Liver (tissue), 8 donors: ENCODE measurements at regions not wholly inside any gene's neighbourhood (a gene's known extent, or its start where the extent isn't known, plus 50 kb on each side); places are given as distances from the start of the nearest gene placed in this dataset.

Experiments used
- DNase-seq: peaks from one replicate; pipeline ENCODE4 v3.0.0-alpha.2; 2017; ENCODE audit warnings: low spot score
- H3K27ac ChIP-seq, 2 donors: one replicate each; pipeline ENCODE4 v1.7.0; 2013; ENCODE audit warnings: inconsistent platforms in 2 of 2, low read length in 2 of 2, control low read depth in 1 of 2, low read depth in 1 of 2, mild to moderate bottlenecking in 1 of 2
- H3K27me3 ChIP-seq, 4 donors: one replicate each; pipeline versions ENCODE4 v1.6.1 to v1.7.0; 2013; ENCODE audit warnings: low read length in 3 of 4, inconsistent platforms in 1 of 4, mild to moderate bottlenecking in 1 of 4, moderate library complexity in 1 of 4; ENCODE audit not compliant: control insufficient read depth in 4 of 4, insufficient read depth in 4 of 4
- H3K36me3 ChIP-seq, 4 donors: one replicate each; pipeline versions ENCODE4 v1.6.1 to v1.7.0; 2013; ENCODE audit warnings: low read length in 3 of 4, mild to moderate bottlenecking in 3 of 4, low read depth in 1 of 4, moderate library complexity in 1 of 4; ENCODE audit not compliant: control insufficient read depth in 4 of 4, insufficient read depth in 3 of 4
- H3K4me1 ChIP-seq, 4 donors: one replicate each; pipeline versions ENCODE4 v1.6.1 to v1.7.0; 2013; ENCODE audit warnings: low read length in 3 of 4, mild to moderate bottlenecking in 3 of 4, moderate library complexity in 1 of 4; ENCODE audit not compliant: control insufficient read depth in 4 of 4, insufficient read depth in 4 of 4
- H3K4me3 ChIP-seq, 3 donors: one replicate each; pipeline versions ENCODE4 v1.6.1 to v1.7.0; 2013; ENCODE audit warnings: low read length in 3 of 3, control low read depth in 1 of 3, low read depth in 1 of 3, mild to moderate bottlenecking in 1 of 3
- H3K9ac ChIP-seq, 2 donors: one replicate each; pipeline ENCODE4 v1.7.0; 2013; ENCODE audit warnings: low read length in 2 of 2, mild to moderate bottlenecking in 2 of 2, moderate library complexity in 2 of 2, control low read depth in 1 of 2, low read depth in 1 of 2
- H3K9me3 ChIP-seq, 4 donors: one replicate each; pipeline versions ENCODE4 v1.6.1 to v1.7.0; 2013; ENCODE audit warnings: low read length in 3 of 4; ENCODE audit not compliant: control insufficient read depth in 4 of 4
- EGR1 ChIP-seq, 2 donors: IDR thresholded peaks; 2 replicates each; pipeline ENCODE4 v1.6.1; 2016 to 2018; ENCODE audit warnings: antibody characterized with exemption in 2 of 2, low read depth in 2 of 2
- HNF4A ChIP-seq, 2 donors: conservative IDR thresholded peaks; 2 replicates each; pipeline ENCODE4 v1.6.1; 2016; ENCODE audit warnings: antibody characterized with exemption in 2 of 2, mild to moderate bottlenecking in 2 of 2
- JUND ChIP-seq, 2 donors: IDR thresholded peaks; 2 replicates each; pipeline ENCODE4 v1.6.1; 2016; ENCODE audit warnings: antibody characterized with exemption in 2 of 2
- RAD21 ChIP-seq, 2 donors: IDR thresholded peaks; 2 replicates each; pipeline ENCODE4 v1.6.1; 2016; ENCODE audit warnings: antibody characterized with exemption in 2 of 2, mild to moderate bottlenecking in 2 of 2
- RXRA ChIP-seq, 2 donors: IDR thresholded peaks; 2 replicates each; pipeline ENCODE4 v1.6.1; 2017 to 2018; ENCODE audit warnings: antibody characterized with exemption in 2 of 2, mild to moderate bottlenecking in 1 of 2
- TAF1 ChIP-seq: conservative IDR thresholded peaks from 2 replicates; pipeline ENCODE4 v1.6.1; 2016; ENCODE audit warnings: antibody characterized with exemption, mild to moderate bottlenecking
- YY1 ChIP-seq: IDR thresholded peaks from 2 replicates; pipeline ENCODE4 v1.6.1; 2016; ENCODE audit warnings: antibody characterized with exemption, mild to moderate bottlenecking
- WGBS: extraction: QIAGEN DNeasy Blood & Tissue Kit; methylation state at CpG from one replicate; pipeline ENCODE4 v1.1.7; 2013; 5-methylcytosine and 5-hydroxymethylcytosine counted together
- TF ChIP-seq, protein P1 (sequence below): IDR thresholded peaks from 2 replicates; pipeline ENCODE4 v1.6.1; 2016; ENCODE audit warnings: antibody characterized with exemption
- TF ChIP-seq, protein P2 (sequence below): IDR thresholded peaks from 2 replicates; pipeline ENCODE4 v1.6.1; 2016; ENCODE audit warnings: antibody characterized with exemption, mild to moderate bottlenecking
- TF ChIP-seq, protein P3 (sequence below): fragments of 150-350 bp; IDR thresholded peaks from 2 replicates; pipeline ENCODE4 v1.5.1; 2017; ENCODE audit warnings: improper control_type of control experiment, low read depth, low read length; ENCODE audit not compliant: missing input control
- donor health status: healthy.
- donor health status: healthy.
- donor health status: healthy.
- donor health status: healthy.
- donor health status: healthy.

DNA sequence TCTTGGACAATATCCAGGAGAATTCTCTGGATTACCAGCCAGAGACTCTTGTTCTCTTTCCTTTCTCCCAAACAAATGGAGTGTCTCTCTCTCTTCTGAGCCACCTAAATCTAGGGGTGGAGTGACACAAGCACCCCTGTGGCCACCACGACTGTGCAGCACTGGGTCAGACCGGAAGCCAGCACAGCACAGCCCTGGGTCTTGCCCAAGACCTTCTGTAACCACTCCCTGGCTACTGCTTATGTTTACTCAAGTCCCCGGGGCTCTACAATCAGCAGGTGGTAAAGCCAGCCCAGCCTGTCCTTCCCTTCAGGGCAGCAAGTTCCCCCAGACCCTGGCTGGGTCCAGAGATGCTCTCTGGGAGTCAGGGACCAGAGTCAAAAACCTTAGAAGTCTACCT lies 110.0 kb upstream of the TUT7 start:
- H3K9me3 ChIP-seq: no peaks in the 10 kb centered on the region
- WGBS: 29% methylated on average over 3 of the region's 3 CpGs
- no peak overlapping the region for H3K9ac ChIP-seq
- TF ChIP-seq RAD21 (IDR thresholded peaks at IDR 0.05): no peak
- no peak overlapping the region for H3K27ac ChIP-seq
- H3K27me3 ChIP-seq: no peaks in the 10 kb centered on the region
- DNase-seq: no peak
- no peaks in the 10 kb centered on the region for H3K36me3 ChIP-seq
- no peak overlapping the region for H3K4me3 ChIP-seq
- peaks cover 0 to 5% (median 4%) of the 10 kb centered on the region in 4 donors for H3K4me1 ChIP-seq

DNA sequence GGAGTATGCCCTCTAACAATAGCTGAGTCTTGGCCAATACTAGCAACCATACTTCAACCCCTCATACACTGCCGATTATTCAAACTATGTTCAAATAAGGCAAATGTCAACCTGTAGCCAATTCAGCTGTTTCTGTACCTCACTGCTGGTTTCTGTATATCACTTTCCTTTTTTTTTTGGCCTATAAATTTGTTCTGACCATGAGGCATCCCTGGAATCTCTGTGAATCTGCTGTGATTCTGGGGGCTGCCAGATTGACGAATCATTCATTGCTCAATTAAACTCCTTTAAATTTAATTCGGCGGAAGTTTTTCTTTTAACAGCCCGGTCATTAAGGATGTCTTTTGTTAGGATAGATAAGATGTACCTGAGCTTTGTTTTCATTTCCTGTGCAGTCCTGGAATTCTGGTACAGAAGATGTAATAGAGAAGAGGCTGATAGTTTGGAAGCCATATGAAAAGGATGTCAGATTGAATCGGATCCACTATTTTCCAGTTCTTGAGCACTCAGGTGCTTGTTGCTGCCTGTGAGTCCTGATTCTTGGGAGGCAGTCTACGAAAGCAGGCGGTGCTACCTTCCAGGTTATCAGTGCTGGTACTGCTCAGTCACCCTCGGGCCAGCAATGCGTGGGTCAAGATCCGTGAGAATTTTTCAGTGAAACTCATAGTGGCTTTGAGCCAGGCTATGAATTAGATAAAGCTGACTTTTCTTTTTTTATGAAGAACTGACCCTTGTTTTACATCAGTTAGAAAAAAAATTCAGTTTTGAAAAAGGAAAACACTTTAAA lies 106.2 kb upstream of the TUT7 start:
- Histone ChIP-seq H3K36me3 (no peaks in the 10 kb centered on the region), H3K4me1 (peaks cover 0 to 5% (median 4%) of the 10 kb centered on the region in 4 donors), H3K4me3 (no peak overlapping the region), H3K27ac (no peak overlapping the region), H3K9ac (no peak overlapping the region), H3K9me3 (no peaks in the 10 kb centered on the region), H3K27me3 (no peaks in the 10 kb centered on the region)
- WGBS: 91% methylated on average over 11 of the region's 11 CpGs
- no peak for TF ChIP-seq EGR1 (IDR thresholded peaks at IDR 0.05; ENCODE audit: low read depth in 2 of 2)
- no peak for TF ChIP-seq TAF1
- no peak for TF ChIP-seq RXRA (IDR thresholded peaks at IDR 0.05)
- TF ChIP-seq RAD21 (IDR thresholded peaks at IDR 0.05): no peak
- TF ChIP-seq, protein P1, sequence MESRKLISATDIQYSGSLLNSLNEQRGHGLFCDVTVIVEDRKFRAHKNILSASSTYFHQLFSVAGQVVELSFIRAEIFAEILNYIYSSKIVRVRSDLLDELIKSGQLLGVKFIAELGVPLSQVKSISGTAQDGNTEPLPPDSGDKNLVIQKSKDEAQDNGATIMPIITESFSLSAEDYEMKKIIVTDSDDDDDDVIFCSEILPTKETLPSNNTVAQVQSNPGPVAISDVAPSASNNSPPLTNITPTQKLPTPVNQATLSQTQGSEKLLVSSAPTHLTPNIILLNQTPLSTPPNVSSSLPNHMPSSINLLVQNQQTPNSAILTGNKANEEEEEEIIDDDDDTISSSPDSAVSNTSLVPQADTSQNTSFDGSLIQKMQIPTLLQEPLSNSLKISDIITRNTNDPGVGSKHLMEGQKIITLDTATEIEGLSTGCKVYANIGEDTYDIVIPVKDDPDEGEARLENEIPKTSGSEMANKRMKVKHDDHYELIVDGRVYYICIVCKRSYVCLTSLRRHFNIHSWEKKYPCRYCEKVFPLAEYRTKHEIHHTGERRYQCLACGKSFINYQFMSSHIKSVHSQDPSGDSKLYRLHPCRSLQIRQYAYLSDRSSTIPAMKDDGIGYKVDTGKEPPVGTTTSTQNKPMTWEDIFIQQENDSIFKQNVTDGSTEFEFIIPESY: no peak
- TF ChIP-seq, protein P2, sequence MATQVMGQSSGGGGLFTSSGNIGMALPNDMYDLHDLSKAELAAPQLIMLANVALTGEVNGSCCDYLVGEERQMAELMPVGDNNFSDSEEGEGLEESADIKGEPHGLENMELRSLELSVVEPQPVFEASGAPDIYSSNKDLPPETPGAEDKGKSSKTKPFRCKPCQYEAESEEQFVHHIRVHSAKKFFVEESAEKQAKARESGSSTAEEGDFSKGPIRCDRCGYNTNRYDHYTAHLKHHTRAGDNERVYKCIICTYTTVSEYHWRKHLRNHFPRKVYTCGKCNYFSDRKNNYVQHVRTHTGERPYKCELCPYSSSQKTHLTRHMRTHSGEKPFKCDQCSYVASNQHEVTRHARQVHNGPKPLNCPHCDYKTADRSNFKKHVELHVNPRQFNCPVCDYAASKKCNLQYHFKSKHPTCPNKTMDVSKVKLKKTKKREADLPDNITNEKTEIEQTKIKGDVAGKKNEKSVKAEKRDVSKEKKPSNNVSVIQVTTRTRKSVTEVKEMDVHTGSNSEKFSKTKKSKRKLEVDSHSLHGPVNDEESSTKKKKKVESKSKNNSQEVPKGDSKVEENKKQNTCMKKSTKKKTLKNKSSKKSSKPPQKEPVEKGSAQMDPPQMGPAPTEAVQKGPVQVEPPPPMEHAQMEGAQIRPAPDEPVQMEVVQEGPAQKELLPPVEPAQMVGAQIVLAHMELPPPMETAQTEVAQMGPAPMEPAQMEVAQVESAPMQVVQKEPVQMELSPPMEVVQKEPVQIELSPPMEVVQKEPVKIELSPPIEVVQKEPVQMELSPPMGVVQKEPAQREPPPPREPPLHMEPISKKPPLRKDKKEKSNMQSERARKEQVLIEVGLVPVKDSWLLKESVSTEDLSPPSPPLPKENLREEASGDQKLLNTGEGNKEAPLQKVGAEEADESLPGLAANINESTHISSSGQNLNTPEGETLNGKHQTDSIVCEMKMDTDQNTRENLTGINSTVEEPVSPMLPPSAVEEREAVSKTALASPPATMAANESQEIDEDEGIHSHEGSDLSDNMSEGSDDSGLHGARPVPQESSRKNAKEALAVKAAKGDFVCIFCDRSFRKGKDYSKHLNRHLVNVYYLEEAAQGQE: no peak
- no peak for TF ChIP-seq JUND (IDR thresholded peaks at IDR 0.05)
- no peak for DNase-seq

DNA sequence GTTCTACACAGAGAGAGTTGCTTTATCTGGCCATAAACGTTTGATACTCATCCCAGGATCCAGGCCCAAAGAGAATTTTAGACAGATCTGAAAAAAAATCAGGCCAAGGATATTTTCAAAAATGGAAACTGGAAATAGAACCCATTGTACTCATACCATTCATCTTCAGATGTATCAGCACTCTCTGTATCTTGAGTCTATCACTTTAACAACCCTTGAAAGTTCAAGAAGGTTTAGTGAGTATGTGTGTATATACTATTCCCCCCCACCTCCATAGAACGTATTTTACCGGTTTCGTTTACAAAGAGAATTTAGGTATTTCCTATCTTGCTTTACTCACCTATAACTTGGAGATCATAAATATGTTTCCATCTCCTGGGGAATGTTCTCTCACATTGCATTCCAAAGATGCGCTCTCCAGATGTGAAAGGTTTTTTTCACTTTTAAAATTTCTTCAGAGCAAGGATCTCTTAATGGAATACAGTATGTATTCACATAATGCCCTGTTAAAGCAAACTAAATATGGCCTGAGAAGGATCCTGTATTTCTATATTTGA lies 105.5 kb upstream of the TUT7 start:
- TF ChIP-seq HNF4A (conservative IDR thresholded peaks at IDR 0.05) (no peak), TAF1 (no peak), RXRA (IDR thresholded peaks at IDR 0.05) (no peak), YY1 (no peak), RAD21 (IDR thresholded peaks at IDR 0.05) (no peak)
- TF ChIP-seq, protein P3, sequence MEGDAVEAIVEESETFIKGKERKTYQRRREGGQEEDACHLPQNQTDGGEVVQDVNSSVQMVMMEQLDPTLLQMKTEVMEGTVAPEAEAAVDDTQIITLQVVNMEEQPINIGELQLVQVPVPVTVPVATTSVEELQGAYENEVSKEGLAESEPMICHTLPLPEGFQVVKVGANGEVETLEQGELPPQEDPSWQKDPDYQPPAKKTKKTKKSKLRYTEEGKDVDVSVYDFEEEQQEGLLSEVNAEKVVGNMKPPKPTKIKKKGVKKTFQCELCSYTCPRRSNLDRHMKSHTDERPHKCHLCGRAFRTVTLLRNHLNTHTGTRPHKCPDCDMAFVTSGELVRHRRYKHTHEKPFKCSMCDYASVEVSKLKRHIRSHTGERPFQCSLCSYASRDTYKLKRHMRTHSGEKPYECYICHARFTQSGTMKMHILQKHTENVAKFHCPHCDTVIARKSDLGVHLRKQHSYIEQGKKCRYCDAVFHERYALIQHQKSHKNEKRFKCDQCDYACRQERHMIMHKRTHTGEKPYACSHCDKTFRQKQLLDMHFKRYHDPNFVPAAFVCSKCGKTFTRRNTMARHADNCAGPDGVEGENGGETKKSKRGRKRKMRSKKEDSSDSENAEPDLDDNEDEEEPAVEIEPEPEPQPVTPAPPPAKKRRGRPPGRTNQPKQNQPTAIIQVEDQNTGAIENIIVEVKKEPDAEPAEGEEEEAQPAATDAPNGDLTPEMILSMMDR: no peak
- TF ChIP-seq, protein P1: no peak
- H3K27ac ChIP-seq: no peak overlapping the region
- DNase-seq: no peak
- H3K27me3 ChIP-seq: no peaks in the 10 kb centered on the region
- H3K36me3 ChIP-seq: no peaks in the 10 kb centered on the region
- H3K4me1 ChIP-seq: peaks cover 0 to 4% (median 3%) of the 10 kb centered on the region in 4 donors
- WGBS: 80% methylated on average over 5 of the region's 5 CpGs
- H3K9ac ChIP-seq: no peak overlapping the region
- no peaks in the 10 kb centered on the region for H3K9me3 ChIP-seq
- H3K4me3 ChIP-seq: no peak overlapping the region
